Fibroblast of skin of right quadriceps (primary cell): ENCODE measurements at regions not wholly inside any gene's neighbourhood (a gene's known extent, or its start where the extent isn't known, plus 50 kb on each side); places are given as distances from the start of the nearest gene placed in this dataset.
"Not testable (repeated sequence)": the region's sequence is repeated elsewhere in the genome, so short reads cannot be mapped to it uniquely, and the experiment has no call there.

Experiments
- DNase-seq: peaks from one replicate; pipeline ENCODE4 v3.0.0-alpha.2; 2013

DNA sequence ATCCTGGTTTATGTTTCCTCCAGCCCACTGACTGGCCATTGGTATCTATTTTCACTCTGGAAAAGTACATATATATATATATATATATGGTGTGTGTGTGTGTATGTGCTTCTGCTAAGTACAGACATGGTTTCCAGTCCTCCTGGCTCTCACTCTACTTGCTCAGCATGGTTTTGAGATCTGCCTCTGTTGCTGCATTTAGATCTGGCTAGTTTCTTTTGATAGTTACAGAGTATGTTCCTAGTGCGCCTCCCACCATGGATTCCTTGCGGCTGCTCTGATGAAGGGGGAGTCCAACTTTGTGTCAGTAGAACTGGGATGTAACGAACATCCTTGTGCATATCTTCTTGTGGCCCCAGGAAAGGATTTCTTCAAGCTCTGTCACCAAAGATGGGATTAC, 274.1 kb downstream of the MIAT start:
- DNase-seq: no peak

DNA sequence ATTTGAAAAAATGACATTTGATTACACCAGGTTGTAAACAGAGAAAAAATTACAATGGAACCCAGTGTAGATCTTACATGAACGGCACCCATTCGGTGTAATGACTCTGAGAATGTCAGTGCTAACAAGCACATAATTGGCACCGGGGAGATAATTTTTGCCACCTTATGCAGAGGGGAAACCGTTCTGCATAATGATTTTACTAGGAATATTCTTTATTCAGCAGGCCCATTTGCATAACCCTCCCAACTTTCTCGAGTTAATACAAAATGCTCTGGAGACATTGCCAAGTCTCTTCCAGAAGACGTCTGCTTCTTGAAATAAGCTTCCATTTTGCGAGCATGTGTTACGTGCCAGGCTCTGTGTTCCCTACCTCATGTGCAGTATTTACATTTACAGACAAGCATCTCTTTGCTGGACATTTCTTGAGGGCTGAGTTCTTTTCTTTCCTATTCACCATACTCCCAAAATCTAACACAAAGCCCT, 275.8 kb downstream of the MIAT start:
- no peak for DNase-seq

DNA sequence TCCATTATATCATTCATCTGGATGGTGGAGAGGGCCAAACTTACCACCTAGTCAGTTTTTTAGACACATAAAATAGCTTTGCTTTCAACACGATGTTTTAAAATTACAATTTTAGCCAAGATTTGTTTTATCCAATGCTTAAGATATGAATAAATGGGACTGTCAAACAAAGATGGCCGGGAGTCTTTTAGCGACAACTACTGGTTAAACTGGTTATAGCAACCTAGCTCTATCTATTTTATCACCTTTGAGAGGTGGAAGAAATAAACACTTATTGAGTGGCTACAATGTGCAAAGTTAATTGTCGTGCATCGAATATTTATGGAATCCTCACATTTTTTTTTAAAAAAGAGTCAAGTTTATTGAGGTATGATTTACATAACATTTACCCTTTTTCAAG, 279.8 kb downstream of the MIAT start:
- no peak for DNase-seq

DNA sequence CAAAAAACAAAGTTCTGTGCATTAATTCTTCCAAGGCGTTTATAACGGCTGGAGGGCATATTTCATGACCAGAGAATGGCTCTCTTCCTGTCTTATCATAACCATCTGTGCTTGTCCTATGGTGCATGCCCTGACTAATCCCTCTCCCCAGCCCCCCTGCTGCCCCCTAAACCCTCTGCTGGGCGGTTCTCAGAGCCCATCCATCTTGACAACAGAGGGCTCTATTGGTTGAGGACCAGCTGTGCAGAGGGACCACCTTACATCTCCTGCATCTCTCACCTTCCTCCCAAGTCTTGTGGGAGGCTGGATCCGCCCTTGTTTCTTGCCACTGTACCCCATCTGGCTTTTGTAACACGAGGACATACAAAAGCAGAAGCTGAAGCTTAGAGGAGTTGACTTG, 282.1 kb downstream of the MIAT start:
- DNase-seq: no peak

DNA sequence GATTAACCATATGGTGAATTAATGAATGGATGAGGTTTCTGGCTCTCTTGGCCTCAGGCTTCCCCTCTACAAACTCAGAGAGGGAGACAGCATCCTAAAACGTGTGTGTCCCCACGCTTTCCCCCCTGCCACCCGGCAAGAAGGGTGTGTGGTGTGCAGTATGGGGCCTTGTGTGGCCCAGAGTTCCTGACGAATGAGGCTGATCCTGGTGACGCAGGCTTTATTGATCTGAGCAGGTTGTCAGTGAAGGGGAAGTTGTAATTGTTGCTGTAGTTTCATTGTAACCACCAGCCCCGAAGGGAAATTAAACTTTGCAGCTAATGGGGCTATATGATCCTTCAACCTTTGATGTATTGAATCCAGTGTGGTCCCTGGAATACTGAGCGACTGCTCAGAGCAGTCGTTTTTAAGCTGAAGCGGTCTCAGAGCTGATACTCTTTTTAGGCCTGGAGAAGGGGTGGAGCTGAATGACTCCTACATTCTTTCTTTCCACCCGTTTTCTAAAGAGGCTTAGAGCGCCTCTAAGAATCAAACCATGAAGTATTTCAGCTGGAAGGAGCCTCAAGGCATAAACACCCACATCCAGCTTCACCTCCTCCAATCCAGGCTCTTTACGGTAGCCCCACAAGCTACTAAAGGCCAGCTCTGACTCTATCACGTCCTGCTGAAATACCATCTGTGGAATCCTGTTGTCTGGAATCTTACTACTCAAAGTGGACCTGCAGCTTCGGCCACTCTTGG, 284.7 kb downstream of the MIAT start:
- no peak for DNase-seq

DNA sequence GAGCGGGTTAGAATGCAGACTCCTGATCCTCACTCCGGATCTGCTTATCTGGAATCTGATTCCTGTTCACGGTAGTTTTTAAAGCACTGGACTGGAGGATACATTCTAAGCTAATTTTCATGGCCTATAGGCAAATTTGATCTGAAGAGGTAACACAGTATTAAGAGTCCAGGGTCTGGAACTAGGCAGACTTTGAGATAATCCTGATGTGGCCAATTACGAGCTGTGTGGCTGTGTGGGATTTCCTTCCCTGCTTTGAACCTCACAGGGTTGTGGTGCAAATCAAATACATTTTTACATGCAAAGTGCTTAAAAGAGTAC, 285.2 kb downstream of the MIAT start:
- DNase-seq: no peak

DNA sequence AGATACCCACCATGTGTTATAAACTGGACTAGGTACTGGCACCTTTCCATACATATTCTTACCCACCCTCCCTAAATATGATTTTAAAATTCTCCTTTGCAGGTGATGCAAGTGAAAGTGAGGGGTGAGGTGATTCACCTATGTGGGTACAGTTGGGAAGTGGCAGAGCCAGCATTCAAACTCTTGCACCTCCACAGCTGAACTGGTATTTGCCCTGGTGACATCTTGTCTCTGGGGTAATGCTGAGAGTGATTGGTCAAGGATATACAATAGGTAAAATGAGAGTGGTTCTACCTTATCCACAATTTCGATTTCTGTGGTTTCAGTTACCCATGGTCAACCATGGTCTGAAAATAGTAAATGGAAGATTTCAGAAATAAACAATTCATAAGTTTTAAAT, 288.2 kb downstream of the MIAT start:
- no peak for DNase-seq

DNA sequence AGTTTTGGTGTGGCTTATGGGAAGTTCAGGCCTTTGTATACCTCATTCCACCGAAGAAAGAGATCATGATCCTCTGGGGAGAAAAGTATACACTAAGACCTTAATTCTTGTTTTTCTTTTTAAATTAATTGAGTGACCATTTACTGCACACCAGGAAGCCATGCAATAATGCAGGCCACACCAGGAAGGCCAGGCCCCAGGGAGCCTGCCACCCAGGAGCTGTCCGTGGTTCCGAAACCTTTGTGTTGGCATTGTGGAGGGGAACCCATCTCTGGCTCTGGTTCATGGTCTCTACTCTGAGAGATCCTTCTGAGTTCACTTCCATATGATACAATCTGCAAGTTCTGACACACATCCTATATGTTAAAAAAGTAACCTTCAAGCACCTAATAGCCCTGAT, 291.8 kb downstream of the MIAT start:
- DNase-seq: peak; percentile 13

DNA sequence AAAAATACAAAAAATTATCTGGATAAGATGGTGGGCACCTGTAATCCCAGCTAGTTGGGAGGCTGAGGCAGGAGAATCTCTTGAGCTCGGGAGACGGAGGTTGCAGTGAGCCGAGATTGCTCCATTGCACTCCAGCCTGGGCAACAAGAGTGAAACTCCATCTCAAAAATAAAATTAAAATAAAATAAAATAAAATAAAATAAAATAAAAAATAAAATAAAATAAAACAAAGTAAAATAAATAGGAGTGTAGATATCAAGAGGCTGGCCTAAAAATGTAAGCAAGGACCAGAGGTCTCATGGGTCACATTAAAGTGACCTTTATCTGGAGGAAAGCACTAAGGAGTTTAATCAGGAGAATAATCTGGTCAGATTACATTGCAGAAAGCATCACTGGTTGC, 293.8 kb downstream of the MIAT start:
- DNase-seq: not testable (repeated sequence)

DNA sequence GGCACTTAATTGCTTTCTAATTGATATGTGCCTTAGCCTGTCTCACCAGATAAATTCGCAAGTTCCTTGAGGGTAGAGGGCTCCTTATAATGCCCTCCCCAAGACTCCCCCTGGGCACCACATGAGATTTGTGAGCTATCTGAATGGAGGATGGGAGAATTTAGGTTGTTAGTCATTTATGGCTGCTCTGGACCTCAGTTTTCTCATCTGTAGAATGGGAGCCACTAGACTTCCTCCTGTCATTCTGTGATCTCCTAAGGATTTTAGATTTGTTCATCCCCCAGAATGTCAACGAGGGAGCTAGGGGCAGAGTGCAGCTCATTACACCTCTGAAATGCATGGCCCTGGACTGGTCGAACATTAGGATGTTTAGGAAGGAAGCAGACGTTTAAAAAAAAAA, 294.6 kb downstream of the MIAT start:
- no peak for DNase-seq

DNA sequence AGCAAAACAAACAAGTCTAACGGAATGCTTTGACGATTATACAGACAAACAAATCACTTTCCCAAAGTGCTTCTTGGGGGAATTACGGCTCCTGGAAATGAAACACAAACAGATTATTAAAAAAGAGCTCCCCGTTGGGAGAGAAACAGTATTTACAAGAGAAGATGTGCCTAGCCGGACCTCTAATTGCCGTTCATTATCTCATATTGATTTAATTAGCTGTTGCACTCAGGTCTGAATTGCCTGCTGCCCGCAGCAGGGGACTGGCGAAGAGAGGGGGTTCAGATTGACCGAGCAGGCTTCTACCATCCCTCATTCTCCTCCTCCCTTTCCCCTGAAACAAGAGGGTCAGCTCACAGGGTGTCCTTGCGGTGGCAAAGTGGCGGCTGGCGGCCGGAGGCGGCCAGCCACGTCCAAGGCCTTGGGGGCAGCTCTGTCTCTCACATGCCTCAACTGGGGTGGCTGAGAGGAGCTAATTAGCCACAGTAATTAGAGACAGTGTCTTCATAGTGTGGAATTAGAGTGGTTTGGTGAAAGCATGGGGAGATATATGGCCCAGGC, 295.1 kb downstream of the MIAT start:
- DNase-seq: no peak

DNA sequence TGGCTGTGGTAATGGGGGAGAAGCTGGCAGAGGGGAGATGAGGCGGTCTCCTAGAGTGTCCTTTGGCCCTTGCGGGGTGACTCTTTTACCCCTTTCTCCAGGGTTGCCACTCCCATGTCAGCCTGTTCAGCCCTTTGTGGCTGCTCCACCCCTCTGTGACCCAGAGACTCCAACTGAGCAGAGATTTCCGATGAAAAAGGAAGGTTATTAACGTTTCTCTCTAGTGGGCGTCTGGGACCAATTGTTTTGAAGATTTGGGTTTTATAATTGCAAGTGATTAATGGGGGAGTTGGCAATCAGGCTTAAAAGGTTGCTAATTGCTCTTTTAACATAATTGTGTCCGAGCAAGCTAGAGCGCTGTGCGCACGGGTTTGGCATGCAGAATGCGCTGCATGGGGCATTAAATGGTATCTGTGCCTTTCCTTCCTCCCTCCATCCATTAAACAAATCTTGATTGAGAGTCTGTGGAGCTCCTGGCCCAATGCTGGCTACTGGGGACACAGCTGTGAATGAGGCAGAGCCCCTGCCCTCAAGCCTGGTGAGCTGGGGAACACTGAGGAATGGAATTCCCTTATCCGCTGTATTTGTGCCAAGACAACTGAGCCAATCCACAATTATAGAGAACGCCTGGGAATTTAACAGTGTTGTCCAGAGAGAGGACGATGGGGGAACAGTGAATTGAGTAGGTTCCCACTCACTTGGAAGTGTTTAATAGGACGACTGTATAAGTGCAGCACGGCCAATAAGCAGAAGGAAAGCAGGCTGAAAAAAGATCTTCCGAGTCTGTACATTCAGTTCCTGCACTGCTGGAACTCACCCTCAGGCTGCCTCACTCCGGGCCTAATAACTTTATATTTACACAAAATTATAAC, 295.9 kb downstream of the MIAT start:
- no peak for DNase-seq

DNA sequence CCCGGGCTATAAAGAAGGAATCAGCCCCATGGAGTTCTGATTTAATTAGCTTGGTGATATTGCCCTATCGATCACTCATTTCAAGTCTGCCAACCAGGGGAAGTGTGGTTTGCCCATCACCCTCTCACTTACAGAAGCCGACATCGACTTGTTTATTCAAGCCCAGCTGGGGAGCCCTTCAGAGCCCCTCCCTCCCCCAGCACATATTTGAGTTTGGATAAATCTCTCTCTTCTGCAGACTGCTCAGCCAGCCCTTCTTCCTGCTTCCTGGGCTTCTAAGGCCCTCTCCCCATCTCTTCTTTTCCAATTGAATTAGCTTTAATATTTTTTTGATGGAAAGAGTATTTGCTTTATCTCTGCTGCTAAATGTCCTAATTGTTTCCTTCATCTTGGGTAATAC, 299.0 kb downstream of the MIAT start:
- no peak for DNase-seq

DNA sequence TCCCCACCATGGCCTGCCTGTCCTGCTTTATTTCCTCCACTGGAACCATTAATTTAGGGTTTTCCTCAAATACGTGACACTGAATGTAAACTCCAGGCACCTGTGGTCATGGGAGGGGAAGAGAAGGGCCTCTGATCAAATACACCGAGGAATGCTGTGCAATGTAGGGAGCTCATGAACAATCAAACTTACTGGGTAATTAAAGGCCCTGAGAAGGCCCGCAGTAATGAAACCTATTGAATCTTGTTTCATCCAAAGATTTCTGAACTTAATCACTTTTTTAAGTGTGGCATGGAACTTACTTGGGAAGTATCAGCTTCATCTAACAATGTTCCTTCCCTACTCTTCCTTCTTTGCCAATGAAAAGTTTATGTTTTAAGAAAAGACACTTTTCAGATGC, 299.8 kb downstream of the MIAT start:
- no peak for DNase-seq

DNA sequence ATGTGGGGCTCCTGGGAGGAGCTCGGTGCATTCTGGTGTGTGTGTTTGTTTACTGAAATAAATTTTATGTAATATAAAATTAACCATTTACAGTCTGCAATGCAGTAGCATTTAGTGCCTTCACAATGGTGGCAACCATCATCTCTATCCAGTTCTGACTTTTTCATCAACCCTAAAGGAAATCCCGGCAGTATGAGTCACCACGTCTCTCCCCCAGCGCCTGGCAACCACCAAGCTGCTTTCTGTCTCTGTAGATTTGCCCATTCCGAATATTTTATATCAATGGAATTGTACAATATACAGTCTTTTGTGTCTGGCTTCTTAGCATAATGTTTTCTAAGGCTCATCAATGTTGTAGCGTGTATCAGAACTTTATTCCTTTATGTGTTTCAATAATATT, 300.5 kb downstream of the MIAT start:
- peak; percentile 26 for DNase-seq

DNA sequence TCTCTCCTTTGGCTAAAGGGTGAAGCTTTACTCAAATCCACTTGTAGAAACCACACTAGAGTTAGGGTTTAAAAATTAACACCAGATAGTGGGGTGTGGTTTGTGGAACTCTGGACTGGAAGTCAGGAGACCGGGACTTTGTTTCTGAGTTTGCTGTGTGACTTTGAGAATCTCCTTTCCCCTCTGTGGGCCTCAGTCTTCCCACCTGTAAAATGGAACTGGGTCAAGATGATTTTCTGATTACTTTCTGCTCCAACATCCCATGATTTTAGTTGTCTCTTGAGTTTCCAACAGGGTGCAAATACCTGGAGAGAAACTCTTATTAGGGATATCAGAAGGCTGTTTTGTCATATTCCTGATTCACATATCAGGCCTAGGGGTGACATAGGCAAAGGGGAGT, 301.0 kb downstream of the MIAT start:
- no peak for DNase-seq

DNA sequence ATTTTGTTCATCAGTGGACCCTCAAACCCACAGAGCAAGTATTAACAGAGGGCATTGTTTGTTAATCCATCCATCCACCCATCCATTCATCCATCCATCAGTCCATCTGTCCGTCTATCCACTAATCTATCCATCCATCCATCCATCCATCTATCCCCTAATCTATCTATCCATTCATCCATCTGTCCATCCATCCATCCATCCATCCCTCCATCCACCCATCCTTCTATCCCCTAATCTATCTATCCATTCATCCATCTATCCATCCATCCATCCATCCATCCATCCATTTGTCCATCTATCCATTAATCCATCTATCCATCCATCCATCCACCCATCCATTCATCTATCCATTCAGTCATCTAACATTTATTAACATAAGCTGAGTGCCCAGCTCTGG, 307.3 kb downstream of the MIAT start:
- DNase-seq: no peak

DNA sequence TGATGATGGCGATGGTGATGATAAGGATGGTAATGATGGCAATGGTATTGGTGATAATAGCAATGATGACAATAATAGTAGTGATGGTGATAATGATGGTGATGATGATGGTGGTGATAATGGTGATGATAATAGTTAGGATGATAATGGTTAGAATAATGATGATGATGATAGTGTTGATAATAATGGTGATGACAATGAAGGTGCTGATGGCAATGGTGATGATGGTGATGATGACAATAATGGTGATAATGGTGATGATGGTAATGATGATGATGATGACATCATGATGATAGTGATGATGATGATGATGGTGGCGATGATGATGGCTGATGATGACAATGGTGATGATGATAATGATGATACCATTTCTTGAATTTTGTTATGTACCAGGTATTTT, 309.9 kb downstream of the MIAT start:
- no peak for DNase-seq

DNA sequence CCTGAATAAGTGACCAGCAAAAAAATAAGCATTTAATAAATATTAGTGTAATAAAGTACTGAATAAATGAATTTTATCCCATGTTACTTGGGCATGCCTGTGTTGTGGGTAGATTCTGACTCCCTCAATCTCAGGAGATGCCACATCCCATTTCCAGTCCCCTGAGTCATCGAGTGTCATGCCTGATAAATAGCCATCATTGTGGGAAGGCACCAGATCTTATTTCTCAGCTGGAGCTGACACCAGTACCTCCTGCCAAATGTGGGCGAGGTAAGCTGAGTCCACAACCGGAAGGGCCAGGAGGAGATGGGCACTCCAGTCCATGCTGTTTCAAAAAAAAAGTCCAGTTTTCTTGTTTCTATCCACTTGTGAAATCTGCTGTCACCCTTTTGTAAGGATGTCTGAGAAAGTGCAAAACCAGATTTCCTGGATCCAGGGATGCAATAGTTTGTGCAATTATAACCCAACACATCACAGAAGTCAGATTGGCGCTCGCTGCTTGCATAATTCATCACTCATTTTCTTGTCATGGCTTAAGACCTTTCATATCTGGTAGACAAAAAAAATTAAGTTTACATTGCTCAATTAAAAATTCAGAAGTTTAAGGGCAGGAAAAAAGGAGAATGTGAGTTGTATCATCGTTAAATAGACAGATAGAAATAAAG, 311.6 kb downstream of the MIAT start:
- DNase-seq: no peak

DNA sequence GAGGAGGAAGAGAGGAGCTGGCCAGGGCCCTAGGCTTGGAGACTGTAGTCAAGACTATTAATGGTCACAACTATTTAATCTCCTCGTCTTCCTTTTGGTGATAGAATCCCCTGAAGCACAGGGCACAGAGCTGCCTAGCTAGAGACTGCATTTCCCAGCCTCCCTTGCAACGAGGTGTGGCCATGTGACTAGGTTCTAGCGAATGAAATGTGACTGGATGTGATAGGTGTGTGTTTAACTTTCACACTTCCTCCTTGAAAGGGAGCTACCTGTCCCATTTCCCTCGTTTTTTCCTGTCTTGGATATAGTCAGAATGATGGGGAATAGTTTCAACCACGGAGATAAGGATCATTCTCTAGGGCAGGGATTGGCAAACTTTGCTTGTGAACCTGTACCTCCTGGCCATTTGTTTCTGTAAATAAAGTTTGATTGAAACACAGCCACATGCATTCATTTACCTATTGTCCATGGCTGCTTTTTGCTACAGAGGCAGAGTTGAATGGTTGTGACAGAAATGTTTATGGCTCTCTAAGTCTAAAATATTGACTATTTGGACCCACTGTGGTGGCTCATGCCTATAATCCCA, 313.5 kb downstream of the MIAT start:
- no peak for DNase-seq

DNA sequence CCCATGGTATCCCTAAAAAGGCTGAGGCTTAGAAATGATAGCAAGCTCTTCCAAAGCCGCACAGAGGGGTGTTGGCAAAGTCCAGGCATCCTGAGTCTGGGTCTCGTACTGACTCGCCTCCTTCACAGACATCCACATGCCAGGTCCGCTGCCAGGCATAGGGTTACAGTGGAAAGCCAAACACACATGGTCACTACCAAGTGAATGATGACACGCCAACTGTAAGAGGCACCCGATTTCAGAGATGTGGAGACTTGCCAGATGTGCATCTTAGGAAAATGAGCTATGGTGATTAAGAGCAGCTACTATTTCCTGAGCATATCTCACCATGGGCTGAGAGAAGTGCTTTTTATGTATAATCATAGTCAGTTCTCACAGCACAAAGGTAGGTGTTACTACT, 314.9 kb downstream of the MIAT start:
- peak; percentile 45 for DNase-seq

DNA sequence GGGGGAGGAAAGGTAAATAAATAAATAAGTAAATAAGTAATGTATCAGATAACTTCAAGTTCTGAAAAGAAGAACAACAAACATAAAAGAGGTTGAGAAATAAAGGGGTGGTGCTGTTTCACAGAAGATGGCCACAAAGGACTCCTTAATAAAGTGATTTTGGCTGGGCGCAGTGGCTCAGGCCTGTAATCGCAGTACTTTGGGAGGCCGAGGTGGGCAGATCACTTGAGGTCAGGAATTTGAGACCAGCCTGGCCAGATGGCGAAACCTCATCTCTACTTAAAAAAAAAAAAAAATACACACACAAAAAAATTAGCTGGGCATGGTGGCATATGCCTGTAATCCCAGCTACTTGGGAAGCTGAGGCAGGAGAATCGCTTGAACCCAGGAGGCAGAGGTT, 315.5 kb downstream of the MIAT start:
- not testable (repeated sequence) for DNase-seq

DNA sequence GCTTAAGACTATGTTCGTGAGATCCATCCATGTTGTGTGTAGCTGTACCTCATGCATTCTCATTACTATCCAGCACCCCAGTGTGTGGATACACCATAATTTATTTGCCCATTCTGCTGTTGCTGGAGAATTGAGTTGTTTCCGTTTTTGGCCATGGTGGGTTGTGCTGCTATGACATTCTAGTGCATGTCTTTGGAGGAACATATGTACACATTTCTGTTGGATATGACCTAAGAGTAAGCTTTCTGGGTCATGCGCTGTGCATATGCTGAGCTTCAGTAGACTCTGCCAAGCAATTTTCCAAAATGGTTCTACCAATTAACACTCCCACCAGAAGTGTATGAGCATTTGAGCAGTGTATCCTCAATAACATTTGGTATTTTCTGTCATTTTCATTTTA, 316.6 kb downstream of the MIAT start:
- DNase-seq: no peak
